HG02852 (cell line): ENCODE measurements at regions not wholly inside any gene's neighbourhood (a gene's known extent, or its start where the extent isn't known, plus 50 kb on each side); places are given as distances from the start of the nearest gene placed in this dataset.

Source experiments
- ATAC-seq: cut with Tn5 transposase; IDR thresholded peaks from one replicate; pipeline ENCODE4 v1.9.1; 2021; ENCODE audit warnings: mild to moderate bottlenecking, moderate library complexity; ENCODE audit not compliant: unreplicated experiment

DNA sequence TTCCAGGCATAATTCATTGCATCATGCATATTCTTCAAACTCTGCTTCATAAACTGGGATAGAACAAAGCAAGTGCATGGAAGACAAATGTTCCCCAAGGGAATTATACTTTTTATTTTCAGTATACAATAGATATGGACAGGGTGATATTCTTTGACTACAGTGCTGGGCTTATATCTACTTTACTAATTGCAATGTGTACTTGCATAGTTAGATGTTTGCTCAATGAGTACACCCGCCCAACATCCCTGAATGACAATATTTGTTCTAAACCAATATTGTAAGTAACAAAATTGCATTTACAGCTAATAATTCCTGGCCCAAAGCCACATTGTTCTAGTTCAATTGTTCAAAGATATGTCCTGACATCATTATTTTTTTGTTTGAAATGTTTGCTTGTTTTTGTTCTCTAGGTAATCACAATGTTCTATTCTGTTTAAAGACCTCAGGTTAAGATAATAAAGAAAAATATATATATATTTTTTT is 171.4 kb downstream of the PTN start:
- no peak for ATAC-seq

- ATAC-seq, result no peak
Observed at GRCh38 chr7:137169282-137169698, 174.2 kb downstream of the PTN start.

DNA sequence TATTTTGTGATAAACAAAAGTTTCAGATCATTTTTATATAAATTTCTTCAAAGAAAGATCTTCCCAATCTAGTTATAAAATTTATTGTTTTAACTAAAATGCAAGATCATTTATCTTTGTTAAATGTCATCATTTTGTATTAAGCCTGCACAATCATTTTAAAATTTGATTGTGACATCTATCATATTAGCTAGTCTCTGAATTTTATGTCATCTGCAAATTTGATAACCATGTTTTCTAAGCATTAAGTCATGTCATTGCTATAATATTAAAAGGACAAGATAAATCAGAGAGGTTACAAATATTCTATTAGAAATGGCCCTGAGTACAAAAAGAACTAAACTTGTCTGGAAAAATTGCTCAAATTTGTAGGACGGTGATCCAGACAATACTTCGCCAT is 175.9 kb downstream of the PTN start:
- ATAC-seq, result no peak

GRCh38 chr7:137166363-137166762 is 177.2 kb downstream of the PTN start:
- ATAC-seq, result no peak

GRCh38 chr7:137165786-137166185 is 177.7 kb downstream of the PTN start:
- no peak for ATAC-seq

- no peak for ATAC-seq
Observed at GRCh38 chr7:137165241-137165640, 178.3 kb downstream of the PTN start.

GRCh38 chr7:137164251-137164650 is 179.3 kb downstream of the PTN start:
- ATAC-seq, result no peak

GRCh38 chr7:137160236-137160635 is 183.3 kb downstream of the PTN start:
- no peak for ATAC-seq

DNA sequence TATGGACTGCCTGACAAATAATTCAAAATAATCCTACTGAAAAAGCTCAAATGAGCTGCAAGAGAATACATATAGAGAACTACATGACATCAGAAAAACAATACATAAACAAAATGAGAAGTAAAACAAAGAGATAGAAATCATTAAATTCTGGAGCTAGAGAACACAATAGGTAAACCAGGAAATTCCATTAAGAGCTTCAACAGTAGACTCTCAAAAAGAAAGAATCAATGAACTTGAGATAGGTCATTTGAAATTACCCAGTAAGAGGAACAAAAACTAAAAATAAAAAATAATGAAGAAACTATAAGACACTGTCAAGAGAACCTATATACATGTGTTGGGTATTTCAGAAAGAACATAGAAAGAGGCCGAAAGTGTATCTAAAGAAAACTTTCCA is 186.3 kb downstream of the PTN start:
- ATAC-seq, result no peak

DNA sequence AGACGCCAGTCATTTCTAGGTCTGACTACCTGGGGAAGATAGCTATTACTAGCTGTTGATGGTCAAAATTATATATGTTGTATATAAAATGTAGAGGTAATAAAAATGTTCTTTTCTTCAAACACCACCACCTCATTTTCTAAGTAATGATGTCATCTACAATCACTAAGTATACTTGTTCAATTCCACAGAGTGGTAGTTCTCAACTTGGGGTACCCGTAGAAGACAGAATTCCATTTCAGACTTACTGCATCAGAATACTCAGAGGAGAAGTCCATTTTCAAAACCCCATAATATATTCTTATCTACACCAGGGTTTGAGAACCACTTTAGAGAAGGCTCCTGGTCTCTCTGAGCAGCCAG is 191.9 kb downstream of the PTN start:
- no peak for ATAC-seq

- no peak for ATAC-seq
Observed at GRCh38 chr7:137151041-137151689, 192.4 kb downstream of the PTN start.

DNA sequence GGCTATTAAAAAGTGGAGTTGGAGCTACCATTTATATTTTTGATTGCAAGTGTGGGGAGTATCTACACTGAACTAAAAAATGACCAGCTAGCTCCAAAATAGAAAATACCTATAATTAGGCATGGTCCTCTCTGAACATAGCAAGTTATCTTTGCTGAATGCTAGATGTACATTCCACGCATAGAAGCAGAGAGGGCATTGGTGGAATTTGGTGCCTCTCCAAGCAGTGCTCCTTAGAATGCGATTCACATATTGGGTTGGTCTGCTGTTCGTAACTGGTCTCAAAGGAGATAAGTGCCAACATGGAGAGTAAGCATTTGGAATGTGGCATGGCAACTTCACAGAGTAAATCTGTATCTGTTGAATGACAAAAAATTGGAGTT is 196.2 kb downstream of the PTN start:
- ATAC-seq, result no peak

DNA sequence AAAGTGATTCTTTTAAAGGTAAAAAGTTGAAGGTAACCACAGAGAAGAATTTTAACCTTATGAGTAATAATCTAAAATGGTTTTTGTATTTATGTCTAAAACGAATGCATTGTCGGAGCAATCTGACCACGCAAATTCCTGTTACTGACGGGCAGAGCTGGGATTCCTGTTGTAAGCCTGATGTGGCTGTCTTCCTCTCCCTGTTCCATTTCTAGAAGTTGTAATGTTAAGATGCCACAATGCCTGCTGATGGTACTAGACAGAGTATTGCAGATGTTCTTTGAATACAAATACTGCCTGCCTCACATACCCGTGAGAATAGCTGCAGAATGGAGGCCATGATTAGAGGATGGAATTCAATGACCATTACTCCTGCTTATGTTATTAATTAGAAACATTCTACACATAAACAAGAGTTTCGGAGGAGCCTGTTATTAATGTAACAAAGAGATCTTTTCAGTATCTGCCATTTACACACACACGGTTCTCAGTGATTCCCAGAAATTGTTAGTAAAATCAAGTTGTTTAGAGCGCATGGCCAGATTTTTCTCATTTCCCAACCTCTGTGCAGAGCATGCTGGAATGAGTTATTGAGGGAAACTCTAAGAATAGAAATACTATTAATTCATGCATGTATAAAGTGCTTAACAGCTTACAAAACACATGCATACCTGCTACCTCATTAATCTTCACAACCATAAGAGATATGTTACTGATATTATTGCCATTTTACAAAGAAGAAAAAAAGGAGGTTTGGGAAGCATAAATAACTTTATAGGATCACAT is 196.8 kb downstream of the PTN start:
- no peak for ATAC-seq

GRCh38 chr7:137146012-137146455 is 197.5 kb downstream of the PTN start:
- no peak for ATAC-seq

- no peak for ATAC-seq
Observed at GRCh38 chr7:137142376-137142775, 201.2 kb downstream of the PTN start.

- no peak for ATAC-seq
Observed at GRCh38 chr7:137135654-137136350, 207.7 kb downstream of the PTN start.

DNA sequence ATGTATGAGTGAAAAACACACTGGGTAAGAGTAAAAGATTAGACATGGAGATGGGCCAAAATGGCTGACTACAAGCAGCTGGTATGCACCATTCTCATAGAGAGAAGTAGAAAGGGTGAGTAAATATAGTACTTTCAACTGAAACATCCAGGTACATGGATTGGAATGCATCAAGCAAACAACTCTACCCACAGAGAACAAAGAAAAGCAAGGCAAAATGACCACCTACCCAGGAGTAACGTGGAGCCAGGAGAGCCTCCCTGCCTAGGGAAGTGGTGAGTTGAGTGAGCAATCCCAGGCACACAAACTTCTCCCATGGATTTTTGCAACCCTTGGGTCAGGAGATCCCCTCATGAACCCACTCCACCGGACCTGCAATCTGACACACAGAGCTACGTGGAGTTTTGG is 212.8 kb downstream of the PTN start:
- no peak for ATAC-seq

- no peak for ATAC-seq
Observed at GRCh38 chr7:137129025-137129424, 214.5 kb downstream of the PTN start.

GRCh38 chr7:137127806-137128205 is 215.7 kb downstream of the PTN start:
- no peak for ATAC-seq

DNA sequence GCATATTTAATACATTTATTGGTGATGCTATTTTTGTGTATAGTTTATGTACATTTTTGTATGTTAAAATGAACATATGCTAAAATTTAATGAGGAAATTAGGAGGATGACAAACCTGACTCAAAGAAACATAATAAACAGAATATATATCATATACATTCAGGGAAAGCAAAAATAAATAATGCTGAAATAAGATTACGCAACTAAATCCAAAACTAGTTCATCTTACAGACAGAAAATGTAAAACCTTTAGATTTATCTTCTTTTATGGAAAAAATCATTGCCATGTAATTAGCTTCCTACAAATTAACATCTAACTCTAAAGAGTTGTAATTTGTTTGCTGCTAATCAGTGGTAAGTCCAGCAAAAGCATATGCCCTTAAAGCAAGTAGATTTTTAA is 216.5 kb downstream of the PTN start:
- no peak for ATAC-seq

- no peak for ATAC-seq
Observed at GRCh38 chr7:137122145-137122544, 221.4 kb downstream of the PTN start.

GRCh38 chr7:137120690-137121089 is 222.8 kb downstream of the PTN start:
- peak; percentile 97 for ATAC-seq
